ENCODE measurements at regions not wholly inside any gene's neighbourhood (a gene's known extent, or its start where the extent isn't known, plus 50 kb on each side); places are given as distances from the start of the nearest gene placed in this dataset.

- no peak for TF ChIP-seq CTCF (IDR thresholded peaks at IDR 0.05 in 8 of 11, conservative IDR thresholded peaks at IDR 0.05 in 3 of 11)
- TF ChIP-seq POLR2A (IDR thresholded peaks at IDR 0.05) = no peak
Observed at GRCh38 chrX:1713296-1713695, 98.4 kb downstream of the ASMT start.

Measured in spleen (tissue), 7 donors.